ENCODE measurements at regions not wholly inside any gene's neighbourhood (a gene's known extent, or its start where the extent isn't known, plus 50 kb on each side); places are given as distances from the start of the nearest gene placed in this dataset.

GRCh38 chr15:46450112-46450809, 815.4 kb downstream of the SQOR start:
- TF ChIP-seq CTCF (conservative IDR thresholded peaks at IDR 0.05; ENCODE audit: low read depth, low read length) = no peak
- no peak for TF ChIP-seq EZH2 (IDR thresholded peaks at IDR 0.05; ENCODE audit: borderline replicate concordance, low read depth, low read length, poor library complexity, severe bottlenecking)
